ENCODE measurements at regions not wholly inside any gene's neighbourhood (a gene's known extent, or its start where the extent isn't known, plus 50 kb on each side); places are given as distances from the start of the nearest gene placed in this dataset.
"Not testable (repeated sequence)": the region's sequence is repeated elsewhere in the genome, so short reads cannot be mapped to it uniquely, and the experiment has no call there.

GRCh38 chr16:16586969-16587368 lies 208.0 kb downstream of the NPIPA7 start:
- TF ChIP-seq, protein P1, sequence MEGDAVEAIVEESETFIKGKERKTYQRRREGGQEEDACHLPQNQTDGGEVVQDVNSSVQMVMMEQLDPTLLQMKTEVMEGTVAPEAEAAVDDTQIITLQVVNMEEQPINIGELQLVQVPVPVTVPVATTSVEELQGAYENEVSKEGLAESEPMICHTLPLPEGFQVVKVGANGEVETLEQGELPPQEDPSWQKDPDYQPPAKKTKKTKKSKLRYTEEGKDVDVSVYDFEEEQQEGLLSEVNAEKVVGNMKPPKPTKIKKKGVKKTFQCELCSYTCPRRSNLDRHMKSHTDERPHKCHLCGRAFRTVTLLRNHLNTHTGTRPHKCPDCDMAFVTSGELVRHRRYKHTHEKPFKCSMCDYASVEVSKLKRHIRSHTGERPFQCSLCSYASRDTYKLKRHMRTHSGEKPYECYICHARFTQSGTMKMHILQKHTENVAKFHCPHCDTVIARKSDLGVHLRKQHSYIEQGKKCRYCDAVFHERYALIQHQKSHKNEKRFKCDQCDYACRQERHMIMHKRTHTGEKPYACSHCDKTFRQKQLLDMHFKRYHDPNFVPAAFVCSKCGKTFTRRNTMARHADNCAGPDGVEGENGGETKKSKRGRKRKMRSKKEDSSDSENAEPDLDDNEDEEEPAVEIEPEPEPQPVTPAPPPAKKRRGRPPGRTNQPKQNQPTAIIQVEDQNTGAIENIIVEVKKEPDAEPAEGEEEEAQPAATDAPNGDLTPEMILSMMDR (IDR thresholded peaks at IDR 0.05; ENCODE audit: low read depth, low read length, poor library complexity, severe bottlenecking), result not testable (repeated sequence)
- TF ChIP-seq EZH2phosphoT487 (IDR thresholded peaks at IDR 0.05; ENCODE audit: borderline replicate concordance, low read length), result not testable (repeated sequence)

All from DOHH2 (cell line).